DND-41 (cell line): ENCODE measurements at regions not wholly inside any gene's neighbourhood (a gene's known extent, or its start where the extent isn't known, plus 50 kb on each side); places are given as distances from the start of the nearest gene placed in this dataset.

Experiments used
- ATAC-seq: fragments of 200-7000 bp; cut with Tn5 transposase; 3 replicates; pipeline ENCODE4 v1.9.1; 2021; ENCODE audit warnings: low read depth; ENCODE audit not compliant: insufficient read depth
- DNase-seq: peaks from one replicate; pipeline ENCODE4 v3.0.0-alpha.2; 2020
- H2AFZ ChIP-seq: 2 replicates; pipeline ENCODE4 v1.6.0; 2012; ENCODE audit warnings: low read depth, low read length
- H3K27ac ChIP-seq: 2 replicates; pipeline ENCODE4 v1.5.1; 2012; ENCODE audit warnings: low read length, inconsistent platforms
- H3K27me3 ChIP-seq: fragments of 200-600 bp; sonication (generic); 2 replicates; pipeline ENCODE4 v1.6.0; 2012; ENCODE audit warnings: low read length, mild to moderate bottlenecking, inconsistent platforms; ENCODE audit not compliant: insufficient read depth, poor library complexity
- H3K36me3 ChIP-seq: 2 replicates; pipeline ENCODE4 v1.5.1; 2012; ENCODE audit warnings: low read length, inconsistent platforms; ENCODE audit not compliant: insufficient read depth
- H3K4me1 ChIP-seq: 2 replicates; pipeline ENCODE4 v1.5.1; 2012; ENCODE audit warnings: mild to moderate bottlenecking, low read length; ENCODE audit not compliant: insufficient read depth
- H3K4me2 ChIP-seq: 2 replicates; pipeline ENCODE4 v1.6.0; 2012; ENCODE audit warnings: mild to moderate bottlenecking, moderate library complexity, low read length, inconsistent platforms; ENCODE audit not compliant: insufficient read depth
- H3K4me3 ChIP-seq, 2 experiments: fragments of 200-600 bp in 1 of 2; shearing (Covaris generic) in 1 of 2; 2 replicates each; pipeline ENCODE4 v1.5.1; 2012 to 2016; ENCODE audit warnings: inconsistent platforms in 2 of 2, low read length in 2 of 2, mild to moderate bottlenecking in 2 of 2, low read depth in 1 of 2, moderate library complexity in 1 of 2
- H3K79me2 ChIP-seq: 2 replicates; pipeline ENCODE4 v1.6.0; 2012; ENCODE audit warnings: low read length, inconsistent platforms; ENCODE audit not compliant: insufficient read depth
- H3K9ac ChIP-seq: 2 replicates; pipeline ENCODE4 v1.6.0; 2012; ENCODE audit warnings: low read depth, mild to moderate bottlenecking, inconsistent platforms, low read length, moderate library complexity
- H3K9me3 ChIP-seq: 2 replicates; pipeline ENCODE4 v1.5.1; 2012; ENCODE audit warnings: low read length, moderate library complexity, mild to moderate bottlenecking, inconsistent platforms; ENCODE audit not compliant: insufficient read depth, severe bottlenecking
- H4K20me1 ChIP-seq: 2 replicates; pipeline ENCODE4 v1.6.0; 2012; ENCODE audit warnings: low read length; ENCODE audit not compliant: insufficient read depth
- CTCF ChIP-seq: IDR thresholded peaks from 2 replicates; pipeline ENCODE4 v1.5.1; 2012; ENCODE audit warnings: borderline replicate concordance, low read length, moderate library complexity, mild to moderate bottlenecking; ENCODE audit not compliant: poor library complexity, severe bottlenecking; ENCODE audit errors: extremely low read depth
- EZH2 ChIP-seq: IDR thresholded peaks from 3 replicates; pipeline ENCODE4 v1.6.1; 2012; ENCODE audit warnings: borderline replicate concordance, low read depth, mild to moderate bottlenecking, moderate library complexity, low read length, inconsistent platforms; ENCODE audit not compliant: severe bottlenecking

DNA sequence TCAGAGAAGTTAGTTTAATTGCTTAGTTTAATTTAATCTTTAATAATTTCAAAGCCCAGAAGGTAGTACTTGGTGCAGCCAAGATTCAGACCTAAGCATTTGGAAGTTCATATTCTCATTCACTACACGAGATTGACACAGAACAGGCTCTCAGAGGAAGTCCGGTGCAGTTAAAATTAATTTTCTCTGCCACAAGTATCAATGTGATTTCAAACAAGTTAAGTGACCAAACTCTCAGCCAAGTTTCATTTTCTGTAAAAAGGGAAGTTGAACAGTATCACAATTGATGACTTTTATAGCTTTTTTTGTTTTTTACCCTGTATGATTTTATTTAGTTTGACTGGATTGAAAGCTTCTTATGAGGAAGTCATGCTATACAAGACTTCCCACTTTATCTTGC, 1494.9 kb upstream of the LRRTM3 start:
- H3K36me3 ChIP-seq: no peaks in the 10 kb centered on the region
- H4K20me1 ChIP-seq: no peaks in the 10 kb centered on the region
- no peaks in the 10 kb centered on the region for H3K27me3 ChIP-seq
- H2AFZ ChIP-seq: no peak overlapping the region
- H3K9ac ChIP-seq: no peak overlapping the region
- H3K4me3 ChIP-seq: no peak overlapping the region
- TF ChIP-seq CTCF (no peak), EZH2 (no peak)
- H3K27ac ChIP-seq: no peak overlapping the region
- ATAC-seq: no peak
- no peak for DNase-seq
- no peak overlapping the region for H3K4me2 ChIP-seq
- no peaks in the 10 kb centered on the region for H3K79me2 ChIP-seq
- H3K4me1 ChIP-seq: no peaks in the 10 kb centered on the region
- H3K9me3 ChIP-seq: no peaks in the 10 kb centered on the region

- no peaks in the 10 kb centered on the region for H3K27me3 ChIP-seq
- no peaks in the 10 kb centered on the region for H3K9me3 ChIP-seq
- no peaks in the 10 kb centered on the region for H3K4me1 ChIP-seq
- TF ChIP-seq CTCF (no peak), EZH2 (no peak)
- H2AFZ ChIP-seq: no peak overlapping the region
- H3K79me2 ChIP-seq: no peaks in the 10 kb centered on the region
- ATAC-seq (no peak), DNase-seq (no peak)
- no peaks in the 10 kb centered on the region for H4K20me1 ChIP-seq
- no peaks in the 10 kb centered on the region for H3K36me3 ChIP-seq
- H3K4me3 ChIP-seq: no peak overlapping the region
- H3K27ac ChIP-seq: no peak overlapping the region
- no peak overlapping the region for H3K9ac ChIP-seq
- no peak overlapping the region for H3K4me2 ChIP-seq
Observed at GRCh38 chr10:65470986-65471385, 1454.8 kb upstream of the LRRTM3 start.

DNA sequence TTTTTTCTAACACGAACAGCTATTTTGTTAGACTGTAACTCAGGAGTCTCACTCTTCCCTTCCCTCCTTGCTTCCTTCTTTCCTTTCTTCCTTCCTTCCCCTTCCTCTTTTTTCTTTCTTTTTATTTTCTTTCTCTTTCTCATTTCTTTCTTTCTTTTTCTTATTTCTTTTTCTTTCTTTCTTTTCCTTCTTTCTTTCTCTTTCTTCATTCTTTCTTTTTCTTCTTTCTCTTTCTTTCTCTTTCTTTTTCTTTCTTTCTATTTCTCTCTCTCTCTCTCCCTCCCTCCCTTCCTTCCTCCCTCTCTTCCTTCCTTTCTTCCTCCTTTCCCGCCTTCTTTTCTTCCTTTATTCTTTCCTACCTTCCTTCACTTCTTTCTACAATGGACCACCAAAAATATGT, 1443.0 kb upstream of the LRRTM3 start:
- no peak for TF ChIP-seq CTCF
- TF ChIP-seq EZH2: no peak
- no peaks in the 10 kb centered on the region for H4K20me1 ChIP-seq
- H3K4me2 ChIP-seq: no peak overlapping the region
- H3K4me1 ChIP-seq: no peaks in the 10 kb centered on the region
- no peak for DNase-seq
- no peaks in the 10 kb centered on the region for H3K9me3 ChIP-seq
- H3K36me3 ChIP-seq: no peaks in the 10 kb centered on the region
- H3K9ac ChIP-seq: no peak overlapping the region
- H2AFZ ChIP-seq: no peak overlapping the region
- no peak for ATAC-seq
- no peaks in the 10 kb centered on the region for H3K27me3 ChIP-seq
- H3K27ac ChIP-seq: no peak overlapping the region
- H3K4me3 ChIP-seq: no peak overlapping the region
- no peaks in the 10 kb centered on the region for H3K79me2 ChIP-seq

- H3K4me3 ChIP-seq: no peak overlapping the region
- H3K4me2 ChIP-seq: no peak overlapping the region
- no peaks in the 10 kb centered on the region for H3K79me2 ChIP-seq
- H4K20me1 ChIP-seq: no peaks in the 10 kb centered on the region
- H3K36me3 ChIP-seq: no peaks in the 10 kb centered on the region
- no peak for DNase-seq
- H2AFZ ChIP-seq: no peak overlapping the region
- no peaks in the 10 kb centered on the region for H3K4me1 ChIP-seq
- no peak overlapping the region for H3K27ac ChIP-seq
- H3K27me3 ChIP-seq: no peaks in the 10 kb centered on the region
- no peak overlapping the region for H3K9ac ChIP-seq
- no peak for ATAC-seq
- no peak for TF ChIP-seq CTCF
- no peaks in the 10 kb centered on the region for H3K9me3 ChIP-seq
Observed at GRCh38 chr10:65491799-65492198, 1434.0 kb upstream of the LRRTM3 start.
